ENCODE measurements at regions not wholly inside any gene's neighbourhood (a gene's known extent, or its start where the extent isn't known, plus 50 kb on each side); places are given as distances from the start of the nearest gene placed in this dataset.
"Not testable (repeated sequence)": the region's sequence is repeated elsewhere in the genome, so short reads cannot be mapped to it uniquely, and the experiment has no call there.

DNA sequence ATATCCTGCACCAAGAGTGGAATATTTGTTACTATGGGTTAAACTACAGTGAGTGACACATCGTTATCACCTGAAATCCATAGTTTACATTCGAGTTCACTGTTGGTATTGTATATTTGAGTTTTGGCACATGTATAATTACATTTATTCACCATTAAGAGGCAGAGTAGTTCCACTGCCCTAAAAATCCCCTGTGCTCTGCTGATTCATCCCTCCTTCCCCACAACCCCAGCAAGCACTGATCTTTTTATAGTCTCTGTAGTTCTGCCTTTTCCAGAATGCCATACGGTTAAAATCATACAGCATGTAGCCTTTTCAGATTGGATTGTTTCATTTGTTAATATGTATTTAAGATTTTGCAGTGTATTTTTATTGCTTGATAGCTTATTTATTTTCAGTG, 495.2 kb downstream of the DIRAS2 start:
- no peak for DNase-seq (ENCODE audit: low spot score)

DNA sequence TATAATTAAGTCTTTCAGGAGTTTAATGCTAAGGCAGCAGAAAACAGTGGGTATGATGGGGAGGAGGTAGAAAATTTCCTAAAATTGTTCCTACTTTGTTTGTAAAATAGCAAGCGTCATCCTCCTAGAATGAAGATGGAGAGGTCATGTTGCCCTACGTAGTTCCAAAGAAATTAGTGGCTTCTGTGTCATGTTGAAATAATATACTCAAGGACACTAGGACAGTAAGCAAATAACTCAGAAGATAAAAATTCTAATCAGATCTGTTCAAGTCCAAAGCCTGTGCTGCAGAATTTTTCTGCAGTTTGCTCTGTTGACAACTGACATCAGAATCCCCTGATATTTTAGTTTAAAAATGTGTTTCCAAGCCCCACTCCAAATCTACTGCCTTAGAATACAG, 486.3 kb downstream of the DIRAS2 start:
- no peak for DNase-seq (ENCODE audit: low spot score)

DNA sequence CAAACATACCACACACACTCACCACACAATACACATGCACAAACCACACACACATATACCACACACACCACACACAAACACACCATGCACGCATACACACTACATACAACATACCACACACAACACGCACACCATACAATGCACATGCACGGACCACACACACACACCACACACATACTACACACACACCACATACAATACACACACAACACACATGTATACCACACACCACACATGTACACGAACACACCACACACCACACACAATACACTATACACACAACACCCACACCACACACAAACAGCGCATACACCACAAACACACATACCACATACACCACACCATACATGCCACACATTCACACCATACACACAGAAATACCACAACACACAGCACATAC, 480.3 kb downstream of the DIRAS2 start:
- DNase-seq (ENCODE audit: low spot score), result no peak

DNA sequence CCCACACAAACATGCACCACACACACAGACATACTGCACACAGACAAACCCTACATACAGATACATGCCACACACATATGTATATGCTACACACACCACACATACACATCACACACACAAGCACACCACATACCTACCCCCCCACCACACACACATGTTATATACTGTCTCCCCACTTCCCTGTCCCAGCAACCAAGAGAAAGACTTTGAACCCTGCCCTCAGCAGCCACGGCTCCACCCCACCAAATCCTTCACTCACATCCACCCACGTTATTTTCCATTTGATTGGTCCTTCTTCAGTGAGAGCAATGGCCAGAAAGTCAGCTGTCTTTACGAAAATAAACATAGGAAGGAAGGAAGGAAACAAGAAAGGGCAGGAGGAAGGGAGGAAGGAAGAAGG, 479.8 kb downstream of the DIRAS2 start:
- no peak for DNase-seq (ENCODE audit: low spot score)

DNA sequence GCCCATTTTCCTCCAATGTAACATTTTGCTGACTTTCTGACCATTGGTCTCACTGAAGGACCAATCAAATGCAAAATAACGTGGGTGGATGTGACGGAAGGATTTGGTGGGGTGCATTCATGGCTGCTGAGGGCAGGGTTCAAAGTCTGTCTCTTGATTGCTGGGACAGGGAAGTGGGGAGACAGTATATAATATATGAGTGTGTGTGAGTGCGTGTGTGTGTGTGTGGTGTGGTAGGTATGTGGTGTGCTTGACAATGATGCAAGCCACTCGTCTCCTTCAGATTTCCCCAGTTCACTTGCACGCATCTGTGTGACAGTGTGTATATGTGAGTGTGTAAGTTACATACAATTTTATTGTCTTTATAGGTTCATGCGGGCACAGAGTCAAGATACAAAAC, 477.3 kb downstream of the DIRAS2 start:
- no peak for DNase-seq (ENCODE audit: low spot score)

DNA sequence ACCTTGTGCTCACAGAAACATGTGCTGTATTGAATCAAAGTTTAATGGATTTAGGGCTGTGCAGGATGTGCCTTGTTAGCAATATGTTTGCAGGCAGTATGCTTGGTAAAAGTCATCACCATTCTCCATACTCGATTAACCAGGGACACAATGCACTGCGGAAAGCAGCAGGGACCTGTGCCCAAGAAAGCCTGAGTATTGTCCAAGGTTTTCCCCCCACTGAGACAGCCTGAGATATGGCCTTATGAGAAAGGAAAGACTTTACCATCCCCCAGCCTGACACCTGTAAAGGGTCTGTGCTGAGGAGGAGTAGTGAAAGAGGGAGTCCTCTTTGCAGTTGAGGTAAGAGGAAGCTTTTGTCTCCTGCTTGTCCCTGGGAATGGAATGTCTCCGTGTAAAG, 476.2 kb downstream of the DIRAS2 start:
- not testable (repeated sequence) for DNase-seq (ENCODE audit: low spot score)

DNA sequence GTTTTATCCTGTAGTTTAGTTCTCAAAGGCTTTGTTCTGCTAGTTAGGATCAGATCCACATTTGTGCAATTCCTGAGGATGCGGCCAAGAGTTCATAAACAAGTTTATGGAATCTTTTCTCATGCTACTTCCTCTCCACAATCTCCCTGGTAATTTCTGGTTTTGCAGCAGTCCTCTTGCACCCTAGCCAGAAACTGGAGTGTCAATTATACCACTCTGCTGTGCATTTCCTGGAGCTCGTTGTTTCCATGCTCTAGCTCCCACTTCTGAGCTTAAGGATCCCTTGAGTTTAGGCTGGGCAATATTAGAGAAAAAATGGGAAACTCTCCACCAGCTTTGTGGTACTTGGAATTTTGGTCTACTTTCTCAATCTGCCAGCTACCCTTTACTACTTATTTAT, 474.7 kb downstream of the DIRAS2 start:
- DNase-seq (ENCODE audit: low spot score), result no peak

DNA sequence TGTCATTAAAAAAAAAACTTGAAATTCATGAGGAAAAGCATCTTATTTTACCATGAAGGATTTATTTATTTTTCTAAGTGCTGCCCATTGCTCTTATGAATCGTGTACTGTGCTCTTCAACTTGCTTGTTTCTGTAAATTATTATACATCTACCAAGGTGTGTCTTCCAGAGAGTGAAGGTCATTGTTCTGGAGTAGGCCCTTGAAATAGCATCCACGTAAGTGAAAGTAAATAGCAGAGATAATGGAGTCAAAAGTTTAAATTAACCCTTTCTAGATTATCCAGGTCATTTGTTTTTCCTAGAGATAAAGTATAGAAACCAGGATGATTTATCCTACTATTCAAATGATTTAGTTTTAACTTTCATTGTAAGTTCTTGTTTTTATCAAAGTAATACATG, 473.1 kb downstream of the DIRAS2 start:
- no peak for DNase-seq (ENCODE audit: low spot score)

DNA sequence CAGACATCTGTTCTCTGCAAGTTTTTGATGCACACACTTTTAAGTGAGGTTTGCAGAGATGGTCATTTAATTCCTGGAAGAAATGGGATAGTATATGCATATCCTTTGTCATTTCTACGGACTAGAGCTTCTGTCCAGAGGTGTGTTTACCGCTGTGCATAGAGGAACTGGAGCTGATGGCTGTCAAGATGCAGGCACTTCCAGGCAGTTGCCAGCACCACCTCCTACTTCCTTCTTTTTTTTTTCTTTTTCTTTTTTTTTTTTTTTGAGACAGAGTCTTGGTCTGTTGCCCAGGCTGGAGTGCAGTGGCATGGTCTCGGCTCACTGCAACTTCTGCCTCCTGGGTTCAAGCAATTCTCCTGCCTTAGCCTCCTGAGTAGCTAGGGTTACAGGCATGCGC, 468.7 kb downstream of the DIRAS2 start:
- DNase-seq (ENCODE audit: low spot score), result not testable (repeated sequence)

DNA sequence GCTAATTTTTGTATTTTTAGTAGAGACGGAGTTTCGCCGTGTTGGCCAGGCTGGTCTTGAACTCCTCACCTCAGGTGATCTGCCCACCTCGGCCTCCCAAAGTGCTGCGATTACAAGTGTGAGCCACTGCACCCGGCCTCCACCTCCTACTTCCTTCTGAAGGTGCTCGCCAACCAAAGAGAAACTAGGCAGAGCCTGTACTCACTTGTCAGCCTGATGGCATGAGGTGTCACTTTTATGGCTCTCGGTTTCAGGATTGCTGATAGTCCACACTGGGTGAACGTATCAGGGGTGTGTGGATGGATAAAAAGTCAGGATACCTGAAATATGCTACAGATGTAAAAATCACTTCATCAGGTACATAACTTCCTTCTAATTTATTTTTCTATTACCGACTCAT, 468.3 kb downstream of the DIRAS2 start:
- not testable (repeated sequence) for DNase-seq (ENCODE audit: low spot score)

DNA sequence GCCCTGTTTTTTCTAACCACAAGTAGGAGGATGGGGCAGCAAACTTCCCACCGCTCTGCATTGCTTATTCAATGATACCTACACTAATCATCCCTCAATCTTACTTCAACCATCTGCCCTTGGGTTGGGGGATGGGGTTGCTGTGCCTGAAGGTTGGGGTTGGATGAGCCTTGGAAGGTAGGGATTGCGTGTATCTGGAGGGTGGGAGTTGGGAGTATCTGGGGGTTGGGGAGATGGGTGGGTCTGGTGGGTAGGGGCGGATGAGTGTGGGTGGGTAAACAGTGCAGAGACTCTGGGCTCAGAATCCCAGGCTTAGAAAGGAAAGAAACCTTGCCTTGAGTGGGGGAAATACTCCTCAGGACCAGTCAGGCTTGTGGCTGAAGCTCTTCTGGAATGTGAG, 467.4 kb downstream of the DIRAS2 start:
- DNase-seq (ENCODE audit: low spot score), result no peak

DNA sequence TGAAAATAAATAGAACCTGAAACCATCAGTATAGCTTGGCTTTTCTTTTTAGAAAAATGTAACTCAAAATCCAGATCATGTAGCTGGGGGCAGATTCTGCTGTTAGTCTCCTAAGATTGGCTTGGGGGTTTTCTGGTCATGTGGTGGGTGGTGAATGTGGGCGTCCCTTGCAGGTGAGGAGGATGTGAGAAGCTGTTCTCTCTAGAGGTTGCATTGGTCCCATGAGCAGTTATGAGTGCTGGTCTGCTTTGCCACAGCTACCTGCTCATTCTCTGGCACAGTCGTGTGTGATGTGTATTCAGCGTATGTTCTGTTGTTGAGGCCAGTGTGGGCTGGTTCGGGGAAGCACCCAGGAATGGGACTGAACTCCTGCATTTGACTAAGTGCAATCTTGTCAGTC, 466.8 kb downstream of the DIRAS2 start:
- no peak for DNase-seq (ENCODE audit: low spot score)

DNA sequence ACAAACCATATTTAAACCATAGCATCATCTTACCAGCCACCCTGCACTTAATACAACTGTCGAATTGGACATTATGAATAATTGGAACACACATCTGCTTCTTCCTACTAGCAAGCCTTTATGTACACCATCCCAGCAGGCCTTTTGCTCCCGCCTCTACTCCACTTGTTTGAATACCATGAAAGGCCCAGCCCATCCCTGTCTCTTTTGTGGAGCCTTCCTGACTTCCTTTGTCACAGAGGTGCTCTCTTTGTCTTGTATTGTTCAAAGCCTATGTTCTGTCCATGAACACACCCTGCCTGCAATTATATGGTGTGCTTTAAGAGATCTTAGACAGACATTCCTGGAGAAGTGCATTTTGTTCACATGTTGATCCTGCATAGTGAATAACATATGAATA, 465.7 kb downstream of the DIRAS2 start:
- no peak for DNase-seq (ENCODE audit: low spot score)

DNA sequence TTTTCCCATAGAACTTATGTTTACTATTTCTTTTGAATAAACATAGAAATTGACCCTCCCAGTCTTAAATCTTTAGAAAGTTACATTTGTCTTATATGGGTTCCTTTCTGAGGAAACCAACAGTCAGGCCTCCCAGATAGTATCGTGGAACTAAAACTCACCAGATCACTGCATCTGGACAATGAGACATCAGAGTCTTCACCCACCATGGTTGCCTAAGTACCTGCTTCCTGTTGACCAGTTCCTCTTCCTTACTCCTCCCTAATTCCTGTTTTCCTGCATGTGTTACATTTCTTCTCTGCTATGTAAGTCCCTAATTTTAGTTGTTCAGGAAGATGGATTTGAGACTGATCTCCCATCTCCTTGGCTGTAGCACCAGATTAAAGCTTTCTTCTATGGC, 462.2 kb downstream of the DIRAS2 start:
- no peak for DNase-seq (ENCODE audit: low spot score)

DNA sequence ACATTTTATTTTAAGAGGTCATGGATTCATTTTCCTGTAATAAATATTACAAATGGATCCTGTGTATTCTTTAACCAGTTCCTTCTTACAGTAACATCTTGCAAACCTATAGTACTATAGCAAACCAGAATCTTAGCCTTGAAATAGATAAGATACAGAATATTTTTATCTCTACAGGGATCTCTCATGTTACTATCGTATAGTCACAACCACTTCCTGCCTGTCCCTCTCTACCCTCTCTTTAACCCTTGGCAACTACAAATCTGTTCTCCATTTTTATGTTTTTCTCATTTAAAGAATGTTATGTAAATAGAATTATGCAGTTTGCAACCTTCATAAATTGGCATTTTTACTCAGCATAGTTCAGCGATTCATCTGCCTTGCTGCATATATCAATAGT, 454.0 kb downstream of the DIRAS2 start:
- DNase-seq (ENCODE audit: low spot score), result no peak

DNA sequence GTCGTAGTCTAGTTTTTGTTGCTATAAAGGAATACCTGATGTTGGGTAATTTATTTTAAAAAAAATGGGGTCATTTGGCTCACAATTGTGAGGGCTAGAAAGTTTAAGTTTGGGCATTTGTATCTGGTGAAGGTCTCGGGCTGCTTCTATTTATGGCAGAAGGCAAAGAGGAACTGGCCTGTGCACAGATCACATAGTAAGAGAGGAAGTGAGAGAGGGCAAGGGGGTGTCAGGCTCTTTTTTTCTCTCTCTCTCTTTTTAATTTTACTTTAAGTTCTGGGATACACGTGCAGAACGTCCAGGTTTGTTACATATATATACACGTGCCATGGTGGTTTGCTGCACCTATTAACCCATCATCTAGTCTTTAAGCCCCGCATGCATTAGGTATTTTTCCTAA, 453.3 kb downstream of the DIRAS2 start:
- peak; percentile 62 for DNase-seq (ENCODE audit: low spot score)

DNA sequence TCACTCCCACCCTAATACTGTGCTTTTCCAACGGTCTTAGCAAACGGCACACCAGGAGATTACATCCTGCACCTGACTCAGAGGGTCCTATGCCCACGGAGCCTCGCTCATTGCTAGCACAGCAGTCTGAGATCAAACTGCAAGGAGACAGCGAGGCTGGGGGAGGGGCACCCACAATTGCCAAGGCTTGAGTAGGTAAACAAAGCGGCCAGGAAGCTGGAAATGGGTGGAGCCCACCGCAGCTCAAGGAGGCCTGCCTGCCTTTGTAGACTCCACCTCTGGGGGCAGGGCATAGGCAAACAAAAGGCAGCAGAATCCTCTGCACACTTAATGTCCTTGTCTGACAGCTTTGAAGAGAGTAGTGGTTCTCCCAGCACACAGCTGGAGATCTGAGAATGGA, 450.2 kb downstream of the DIRAS2 start:
- DNase-seq (ENCODE audit: low spot score), result not testable (repeated sequence)

DNA sequence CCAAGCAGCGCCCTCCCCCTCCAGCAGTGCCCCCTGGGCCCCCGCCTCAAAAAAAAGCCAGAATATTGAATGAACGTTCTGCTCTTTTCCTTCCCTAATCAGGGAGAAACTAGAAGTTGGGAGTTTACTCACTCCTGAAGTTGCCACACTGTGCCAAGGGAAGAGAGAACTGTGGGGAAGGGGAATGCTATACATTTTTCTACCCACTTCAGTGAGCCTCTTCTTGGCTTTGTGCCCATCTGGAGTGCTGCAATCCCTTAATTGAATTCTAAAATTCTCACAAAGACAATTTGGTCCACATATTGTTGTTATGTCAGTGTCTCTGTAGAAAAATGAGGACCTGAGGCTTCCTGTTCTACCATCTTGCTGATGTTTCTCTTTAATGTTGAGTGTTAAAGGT, 443.7 kb downstream of the DIRAS2 start:
- DNase-seq (ENCODE audit: low spot score), result no peak

DNA sequence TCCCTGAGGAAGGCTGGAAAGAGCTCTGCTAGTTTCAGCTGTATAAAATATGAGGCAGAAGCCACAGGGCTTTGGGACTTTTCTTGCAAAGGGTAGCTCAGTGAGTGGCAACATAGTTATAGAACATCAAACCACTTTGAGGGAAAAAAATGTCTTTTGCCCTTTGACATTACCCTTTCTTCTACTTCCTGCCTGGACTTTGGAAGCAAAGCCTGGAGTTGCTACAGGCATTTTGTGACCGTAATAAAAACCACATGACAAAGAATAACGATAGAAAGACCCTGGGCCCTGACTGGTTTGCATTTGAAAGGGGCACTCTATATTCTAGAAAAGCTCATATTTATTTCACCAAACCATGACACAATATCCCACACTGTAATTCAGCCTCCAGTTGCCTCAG, 440.9 kb downstream of the DIRAS2 start:
- no peak for DNase-seq (ENCODE audit: low spot score)

DNA sequence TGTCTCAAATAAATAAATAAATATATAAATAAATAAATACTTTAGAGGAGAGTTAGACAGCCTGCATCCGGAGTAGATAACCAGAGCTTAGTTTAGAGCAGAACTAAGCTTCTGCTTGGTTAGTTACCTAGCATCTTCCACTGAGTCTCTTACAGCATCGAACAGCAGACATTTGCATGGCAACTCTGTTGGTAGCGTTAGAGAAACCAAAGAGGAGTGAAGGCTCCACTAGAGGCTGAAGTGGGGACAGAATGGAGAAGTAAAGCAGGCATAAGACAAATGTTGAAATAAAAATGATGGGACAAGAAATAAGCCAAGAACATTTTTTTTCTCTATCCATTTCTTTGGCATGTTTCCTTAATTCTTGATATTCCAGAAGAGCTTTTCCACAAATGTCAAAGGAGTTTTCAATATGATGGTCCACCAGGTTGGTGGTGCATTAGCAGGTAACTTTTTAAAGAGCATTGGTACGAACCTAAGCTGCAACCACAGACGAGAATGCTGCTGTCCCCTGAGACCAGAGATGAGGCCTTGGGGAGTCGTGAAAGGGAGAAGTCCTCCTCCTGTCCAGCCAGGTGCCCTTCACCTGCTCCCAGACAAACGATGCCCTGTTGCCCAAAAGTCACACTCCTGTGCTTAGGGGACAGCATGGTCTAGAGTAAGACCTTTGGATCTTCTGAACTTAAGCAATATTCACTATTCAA, 438.3 kb downstream of the DIRAS2 start:
- no peak for DNase-seq (ENCODE audit: low spot score)

DNA sequence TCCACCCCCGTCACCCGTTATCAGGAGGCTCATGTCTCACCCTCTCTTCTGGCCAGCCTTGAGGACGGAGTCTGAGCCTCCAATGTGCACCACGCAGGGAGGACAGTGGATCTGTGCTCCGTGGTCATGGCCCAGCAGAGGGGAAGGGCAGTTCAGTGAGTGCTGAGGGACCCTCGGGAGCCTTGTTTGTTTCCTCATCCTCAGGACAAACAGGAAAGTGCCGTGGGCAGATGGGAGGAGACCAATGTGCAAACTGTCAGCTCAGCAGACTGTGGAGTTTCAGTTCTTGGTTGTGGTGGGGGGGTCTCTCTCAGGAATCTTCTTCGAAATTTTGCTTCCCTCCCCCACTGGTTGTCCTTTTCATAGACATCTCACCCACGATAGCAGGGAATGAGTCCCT, 429.6 kb downstream of the DIRAS2 start:
- DNase-seq (ENCODE audit: low spot score), result peak; percentile 41

DNA sequence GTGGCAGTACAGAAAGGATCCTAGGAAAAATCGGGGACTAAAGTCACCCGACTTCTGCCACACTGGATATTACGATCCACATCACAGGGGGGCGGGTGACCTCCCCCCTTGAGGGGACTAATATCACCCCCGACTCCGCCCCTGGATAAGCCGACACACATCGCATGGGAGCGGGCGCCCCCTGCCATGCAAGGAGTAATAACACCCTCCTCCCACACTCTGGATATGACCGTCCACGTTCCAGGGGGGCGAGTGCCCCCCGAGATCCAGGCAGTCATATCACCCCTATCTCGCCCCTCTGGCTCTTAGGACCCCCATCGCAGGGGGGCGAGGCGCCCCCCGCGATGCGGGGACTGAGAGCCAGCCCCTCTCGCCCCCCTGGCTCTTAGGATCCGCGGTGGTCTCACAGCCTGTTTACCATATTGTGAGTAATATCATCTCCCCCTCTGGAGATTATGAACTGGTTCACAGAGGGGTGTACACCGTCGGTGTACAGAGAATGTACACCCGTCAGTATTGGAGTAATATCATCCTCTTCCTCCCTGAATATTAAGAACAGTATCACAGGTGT, 423.0 kb downstream of the DIRAS2 start:
- no peak for DNase-seq (ENCODE audit: low spot score)

DNA sequence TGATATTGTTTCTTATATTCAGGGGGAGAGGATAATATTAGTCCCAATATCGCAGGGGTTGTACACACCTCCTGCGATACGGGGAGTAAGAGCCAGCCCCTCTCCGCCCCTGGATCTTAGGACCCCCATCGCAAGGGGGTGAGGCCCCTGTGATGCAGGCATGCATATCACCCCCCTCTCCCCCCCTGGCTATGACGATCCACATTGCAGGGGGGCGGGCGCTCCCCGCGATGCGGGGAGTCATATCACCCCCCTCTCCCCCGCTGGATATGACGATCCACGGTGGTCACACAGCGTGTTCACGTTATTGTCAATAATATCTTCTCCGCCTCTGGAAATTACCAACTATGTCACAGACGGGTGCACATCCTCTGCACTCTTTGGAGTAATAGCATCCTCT, 420.7 kb downstream of the DIRAS2 start:
- not testable (repeated sequence) for DNase-seq (ENCODE audit: low spot score)

DNA sequence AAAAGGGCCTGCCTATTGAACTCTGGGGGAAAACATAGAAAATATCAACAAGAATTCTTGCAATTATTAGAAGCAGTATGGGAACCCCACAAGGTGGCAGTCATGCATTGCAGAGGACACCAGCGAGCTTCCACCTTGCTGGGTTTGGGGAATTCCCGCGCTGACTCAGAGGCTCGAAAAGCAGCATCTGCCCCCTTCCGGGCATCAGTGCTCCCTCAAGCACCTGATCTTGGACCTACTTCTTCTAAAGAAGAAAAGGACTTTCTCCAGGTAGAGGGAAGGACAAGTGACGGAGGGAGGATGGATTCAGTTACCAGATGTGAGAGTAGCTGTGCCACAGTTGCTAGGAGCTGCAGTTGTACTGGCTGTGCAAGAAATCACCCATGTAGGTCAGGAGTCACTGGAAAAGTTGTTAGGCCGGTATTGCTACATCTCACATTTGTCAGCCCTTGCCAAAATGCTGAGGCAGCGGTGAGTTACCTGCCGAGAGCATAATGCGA, 415.7 kb downstream of the DIRAS2 start:
- peak; percentile 47 for DNase-seq (ENCODE audit: low spot score)
